Stimulated activated CD8-positive, alpha-beta memory T cell treated with anti-CD3 and anti-CD28 coated beads, Interleukin-15, amount 100 ng/mL, for 48 hours (primary cell): ENCODE measurements at regions not wholly inside any gene's neighbourhood (a gene's known extent, or its start where the extent isn't known, plus 50 kb on each side); places are given as distances from the start of the nearest gene placed in this dataset.
"Not testable (repeated sequence)": the region's sequence is repeated elsewhere in the genome, so short reads cannot be mapped to it uniquely, and the experiment has no call there.

Source experiments
- DNase-seq, 2 donors: peaks; one replicate each; pipeline ENCODE4 v3.0.0-alpha.2; 2020; ENCODE audit warnings: low read depth in 2 of 2

- DNase-seq, result no peak
Measured at GRCh38 chr15:39239562-39239961, 341.3 kb upstream of the THBS1 start.

DNA sequence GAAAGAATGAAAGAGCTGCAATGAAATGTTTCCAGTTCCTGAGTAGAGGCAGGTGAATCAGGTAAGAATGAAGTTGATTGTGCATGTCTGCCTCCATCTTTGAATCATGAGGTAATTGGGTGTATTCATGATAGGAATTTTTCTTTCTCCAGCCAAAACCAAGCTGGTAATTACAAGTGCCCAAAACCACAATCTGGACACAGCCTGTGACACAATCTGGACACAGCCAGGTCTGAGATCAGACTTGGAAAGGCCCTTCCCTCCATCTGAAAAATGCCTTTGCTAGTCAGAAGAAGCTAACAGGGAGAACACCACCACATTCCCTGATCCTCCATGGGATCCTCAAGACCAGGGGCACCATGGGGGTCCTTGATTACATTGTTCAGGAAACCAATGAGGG lies 338.5 kb upstream of the THBS1 start:
- no peak for DNase-seq

GRCh38 chr15:39243396-39243795 lies 337.5 kb upstream of the THBS1 start:
- DNase-seq, result no peak

DNA sequence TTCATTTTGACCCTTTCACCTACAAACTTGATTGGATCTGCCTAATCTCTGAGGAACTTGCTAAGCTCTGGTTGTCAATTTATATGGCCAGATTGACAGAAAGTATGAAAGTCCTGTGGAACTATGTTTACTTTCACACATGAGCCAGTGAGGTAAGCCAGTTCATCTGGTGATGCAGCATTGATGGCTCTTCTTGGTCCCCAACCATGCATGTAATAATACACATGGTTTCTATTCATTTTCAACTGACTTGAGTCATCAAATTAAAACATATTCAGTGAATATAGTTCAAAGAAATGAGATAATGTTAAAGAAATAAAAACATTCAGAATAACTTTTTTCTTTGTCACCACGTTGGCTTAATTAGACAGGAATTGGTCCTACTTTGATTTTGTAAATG lies 336.1 kb upstream of the THBS1 start:
- DNase-seq, result no peak

DNA sequence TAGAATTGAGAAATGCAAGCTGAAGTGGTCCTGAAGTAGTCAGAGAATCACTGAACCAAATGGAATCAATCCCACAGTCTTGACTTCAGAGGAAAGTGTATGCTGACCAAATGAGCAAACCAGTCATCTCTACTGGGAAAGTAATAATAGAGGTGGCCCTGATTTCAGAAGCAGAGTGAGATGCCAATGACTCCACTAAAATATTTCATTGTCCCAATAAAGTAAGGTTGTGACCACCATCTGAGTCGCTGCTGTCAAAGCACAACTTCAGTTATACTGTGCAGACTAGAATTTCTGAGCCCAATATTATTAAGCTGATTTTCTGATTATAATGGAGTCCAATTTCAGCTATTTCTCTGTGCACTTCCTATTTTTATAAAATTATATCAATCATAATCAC lies 334.4 kb upstream of the THBS1 start:
- no peak for DNase-seq

DNA sequence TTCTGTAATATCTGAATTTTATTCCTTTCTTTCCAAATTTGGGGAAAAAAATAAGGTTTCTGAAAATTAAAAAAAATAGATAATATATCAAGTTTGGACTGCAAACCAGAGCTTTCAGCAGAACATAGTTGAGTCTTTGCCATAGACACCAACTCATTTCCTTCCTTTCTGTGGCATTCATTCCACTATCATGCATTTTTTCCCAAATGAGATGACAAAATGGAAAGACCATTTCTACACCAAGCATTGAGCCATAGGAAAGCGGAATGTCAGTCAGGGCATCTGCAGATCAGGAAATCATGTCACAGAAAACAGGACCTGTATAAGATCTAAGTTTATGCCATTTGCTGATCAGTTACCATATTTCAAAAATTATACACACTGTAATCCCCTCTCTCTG lies 333.3 kb upstream of the THBS1 start:
- DNase-seq, result no peak

DNA sequence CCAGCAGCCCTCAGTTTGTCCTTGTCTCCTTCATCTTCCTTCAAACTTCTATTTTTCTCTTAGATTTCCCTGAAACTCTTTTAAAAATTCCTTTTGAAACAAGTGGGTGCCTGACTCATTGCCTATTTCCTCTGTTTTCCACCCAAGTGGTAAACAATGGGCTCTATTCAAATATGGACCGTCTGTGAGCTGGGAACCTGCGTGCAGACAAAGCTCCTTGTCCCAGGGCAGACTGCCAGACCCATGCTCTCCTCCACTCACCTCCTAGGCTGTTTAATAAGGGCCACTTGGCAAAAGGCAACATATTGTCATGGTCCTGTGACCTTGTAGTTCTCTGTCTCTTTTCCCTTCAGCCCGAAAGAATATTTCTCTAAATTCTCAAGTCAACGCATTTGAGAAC lies 332.7 kb upstream of the THBS1 start:
- no peak for DNase-seq

- DNase-seq, result no peak
Measured at GRCh38 chr15:39250001-39250400, 330.9 kb upstream of the THBS1 start.

- DNase-seq, result no peak
Measured at GRCh38 chr15:39250460-39251186, 330.3 kb upstream of the THBS1 start.

GRCh38 chr15:39251413-39252133 lies 329.3 kb upstream of the THBS1 start:
- no peak for DNase-seq

DNA sequence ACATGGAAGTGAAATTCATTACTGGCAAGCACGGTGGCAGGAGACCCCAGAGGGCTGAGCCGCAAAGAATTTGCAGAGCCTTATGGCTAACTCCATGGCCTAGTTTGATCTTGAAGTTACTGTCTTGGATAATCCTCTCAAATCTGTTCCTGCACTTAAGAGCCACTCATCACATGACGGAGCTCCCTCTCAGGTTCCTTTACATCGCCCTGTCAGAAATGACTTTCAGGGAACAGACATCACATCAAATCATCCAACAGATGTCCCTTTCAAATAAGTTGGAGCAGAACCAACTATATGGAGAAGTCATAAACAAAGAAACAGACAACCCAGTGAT lies 328.8 kb upstream of the THBS1 start:
- DNase-seq, result no peak

- DNase-seq, result no peak
Measured at GRCh38 chr15:39253552-39253951, 327.3 kb upstream of the THBS1 start.

- no peak for DNase-seq
Measured at GRCh38 chr15:39254181-39254580, 326.7 kb upstream of the THBS1 start.

- no peak for DNase-seq
Measured at GRCh38 chr15:39255760-39256159, 325.1 kb upstream of the THBS1 start.

- DNase-seq, result no peak
Measured at GRCh38 chr15:39260391-39260790, 320.5 kb upstream of the THBS1 start.

DNA sequence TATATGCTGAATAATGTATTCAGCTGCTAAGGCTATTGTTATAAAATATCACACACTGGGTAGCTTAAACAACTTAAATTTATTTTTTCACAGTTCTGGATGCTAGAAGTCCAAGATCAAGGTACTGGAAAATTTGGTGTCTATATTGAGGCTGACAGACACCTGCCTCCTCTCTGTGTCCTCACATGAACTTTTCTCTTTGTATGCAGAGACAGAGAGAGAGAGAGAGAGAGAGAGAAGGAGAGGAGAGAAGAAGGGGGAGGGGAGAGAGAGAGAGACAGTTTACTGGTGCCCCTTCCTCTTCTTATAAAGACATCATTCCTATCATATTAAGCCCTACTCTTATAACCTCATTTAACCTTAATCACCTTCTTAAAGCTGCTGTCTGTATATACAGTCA lies 320.1 kb upstream of the THBS1 start:
- DNase-seq, result no peak

- DNase-seq, result not testable (repeated sequence)
Measured at GRCh38 chr15:39261397-39262183, 319.3 kb upstream of the THBS1 start.

DNA sequence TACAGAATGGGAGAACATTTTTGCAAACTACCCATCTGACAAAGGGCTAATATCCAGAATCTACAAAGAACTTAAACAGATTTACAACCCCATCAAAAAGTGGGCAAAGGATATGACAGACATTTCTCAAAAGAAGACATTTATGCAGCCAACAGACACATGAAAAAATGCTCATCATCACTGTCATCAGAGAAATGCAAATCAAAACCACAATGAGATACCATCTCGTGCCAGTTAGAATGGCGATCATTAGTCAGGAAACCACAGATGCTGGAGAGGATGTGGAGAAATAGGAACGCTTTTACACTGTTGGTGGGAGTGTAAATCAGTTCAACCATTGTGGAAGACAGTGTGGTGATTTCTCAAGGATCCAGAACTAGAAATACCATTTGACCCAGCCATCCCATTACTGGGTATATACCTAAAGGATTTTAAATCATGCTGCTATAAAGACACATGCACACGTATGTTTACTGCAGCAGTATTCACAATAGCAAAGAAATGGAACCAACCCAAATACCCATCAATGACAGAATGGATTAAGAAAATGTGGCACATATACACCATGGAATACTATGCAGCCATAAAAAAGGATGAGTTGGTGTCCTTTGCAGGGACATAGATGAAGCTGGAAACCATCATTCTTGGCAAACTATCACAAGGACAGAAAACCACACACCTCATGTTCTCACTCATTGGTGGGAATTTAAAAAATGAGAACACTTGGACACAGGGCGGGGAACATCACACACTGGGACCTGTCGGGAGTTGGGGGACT lies 317.7 kb upstream of the THBS1 start:
- not testable (repeated sequence) for DNase-seq

DNA sequence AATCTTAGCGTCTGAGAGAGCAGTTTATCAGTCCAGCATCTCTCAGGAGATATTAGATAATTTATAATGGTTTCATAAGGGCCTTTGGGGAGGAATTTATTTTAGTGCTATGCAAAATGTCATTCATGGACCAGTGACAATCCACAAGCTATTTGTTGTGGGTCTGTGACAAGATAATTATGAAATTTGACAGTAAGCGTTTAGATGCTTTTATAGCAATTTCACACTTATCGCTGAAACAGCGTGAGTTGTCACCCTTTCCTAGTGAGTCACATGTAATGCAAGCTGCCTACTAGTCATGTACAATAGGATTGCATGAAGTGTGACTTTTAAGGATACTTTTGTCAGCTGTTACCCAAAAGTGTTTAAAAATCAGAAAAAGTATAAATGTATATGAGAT lies 315.6 kb upstream of the THBS1 start:
- no peak for DNase-seq

GRCh38 chr15:39266890-39267289 lies 314.0 kb upstream of the THBS1 start:
- DNase-seq, result no peak

GRCh38 chr15:39267685-39268084 lies 313.2 kb upstream of the THBS1 start:
- DNase-seq, result no peak

GRCh38 chr15:39269352-39269751 lies 311.5 kb upstream of the THBS1 start:
- DNase-seq, result no peak
